SK-N-MC (cell line): ENCODE measurements at regions not wholly inside any gene's neighbourhood (a gene's known extent, or its start where the extent isn't known, plus 50 kb on each side); places are given as distances from the start of the nearest gene placed in this dataset.

Experiments used
- EZH2 ChIP-seq: fragments of 200-600 bp; sonication (generic); IDR thresholded peaks from one replicate; pipeline ENCODE4 v1.6.1; 2017; ENCODE audit warnings: antibody characterized with exemption
- POLR2AphosphoS5 ChIP-seq: IDR thresholded peaks from 2 replicates; pipeline ENCODE4 v1.6.1; 2012; ENCODE audit warnings: mild to moderate bottlenecking, low read depth, low read length, borderline replicate concordance

DNA sequence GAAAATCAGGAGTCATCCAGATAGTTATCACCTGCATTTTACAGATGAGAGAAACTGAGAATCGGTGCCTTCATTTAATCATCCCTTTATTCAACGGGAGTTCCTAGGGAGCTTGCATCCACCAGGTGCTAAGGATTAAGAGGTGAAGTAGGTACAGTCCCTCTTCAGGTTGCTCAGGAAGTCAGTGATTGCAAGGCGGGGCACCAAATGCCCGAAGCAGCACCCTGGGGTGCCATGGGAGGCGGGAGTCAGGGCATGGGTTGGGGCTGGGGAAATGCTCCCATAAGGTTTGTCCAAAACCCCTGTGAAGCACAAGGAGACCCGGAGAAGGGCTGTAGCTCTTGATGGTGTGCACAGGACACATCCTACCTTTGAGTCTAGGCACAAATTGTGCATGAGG is 98.8 kb upstream of the KLF4 start:
- TF ChIP-seq POLR2AphosphoS5, result no peak
- no peak for TF ChIP-seq EZH2
